Vagina (tissue), 2 donors: ENCODE measurements at regions not wholly inside any gene's neighbourhood (a gene's known extent, or its start where the extent isn't known, plus 50 kb on each side); places are given as distances from the start of the nearest gene placed in this dataset.

ENCODE experiments used
- DNase-seq, 2 donors: peaks; one replicate each; pipeline ENCODE4 v3.0.0-alpha.2; 2017; ENCODE audit errors: extremely low spot score in 2 of 2
- H3K27ac ChIP-seq: fragments of 200-600 bp; sonication (generic); one replicate; pipeline ENCODE4 v1.5.1; 2019
- H3K27me3 ChIP-seq: fragments of 200-600 bp; sonication (generic); one replicate; pipeline ENCODE4 v1.5.1; 2019
- H3K36me3 ChIP-seq, 2 donors: fragments of 200-600 bp; sonication (generic); one replicate each; pipeline ENCODE4 v1.5.1; 2017 to 2019
- H3K4me1 ChIP-seq: fragments of 200-600 bp; sonication (generic); one replicate; pipeline ENCODE4 v1.5.1; 2019
- H3K4me3 ChIP-seq, 2 donors: fragments of 200-600 bp; sonication (generic); 1 replicate in 1 of 2; 2 replicates in 1 of 2; pipeline ENCODE4 v1.5.1; 2016 to 2019
- H3K9me3 ChIP-seq: fragments of 200-600 bp; sonication (generic); one replicate; pipeline ENCODE4 v1.5.1; 2019
- POLR2A ChIP-seq, 2 donors: fragments of 450-650 bp; IDR thresholded peaks; one replicate each; pipeline ENCODE4 v1.6.1; 2017; ENCODE audit warnings: antibody characterized with exemption in 2 of 2, mild to moderate bottlenecking in 2 of 2, moderate library complexity in 2 of 2
- POLR2AphosphoS5 ChIP-seq, 2 donors: sonication (generic); formaldehyde crosslinking; IDR thresholded peaks; one replicate each; pipeline ENCODE4 v1.9.0; 2017; ENCODE audit warnings: antibody characterized with exemption in 2 of 2, mild to moderate bottlenecking in 2 of 2, low read depth in 1 of 2; ENCODE audit not compliant: insufficient read depth in 1 of 2
- intact Hi-C: fragments of 100-400 bp; cut with DNase I; formaldehyde crosslinking; loops from one replicate; pipeline ENCODE4 v1.15.1; 2023
- TF ChIP-seq, protein P1 (sequence below), 3 experiments: fragments of 450-650 bp in 2 of 3; fragments of 200-600 bp in 1 of 3; sonication (generic) in 1 of 3; IDR thresholded peaks; one replicate each; pipeline ENCODE4 v1.5.1; 2017 to 2019; ENCODE audit warnings: antibody characterized with exemption in 3 of 3, mild to moderate bottlenecking in 2 of 3, moderate library complexity in 2 of 3

DNA sequence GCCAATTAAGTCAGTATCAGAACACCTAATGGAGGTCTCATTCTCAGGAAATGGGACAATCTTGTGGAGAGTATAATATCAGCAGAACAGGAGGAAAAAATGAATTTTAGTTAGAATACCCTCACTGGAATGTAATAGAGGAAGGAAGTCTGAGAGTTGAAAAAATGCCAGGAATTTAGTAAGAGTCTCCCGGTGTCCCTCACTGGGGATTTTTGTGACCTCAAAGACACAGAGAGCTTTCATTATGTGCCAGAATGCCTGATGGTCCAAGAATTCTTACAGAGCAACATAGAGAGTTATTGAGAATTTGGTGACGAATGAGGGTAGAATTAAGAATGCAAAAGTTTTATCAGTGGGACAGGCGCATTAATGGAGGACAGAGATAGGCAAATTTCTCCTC is 443.5 kb upstream of the B3GALT2 start:
- no peak for DNase-seq
- H3K36me3 ChIP-seq = no peaks in the 10 kb centered on the region
- no peaks in the 10 kb centered on the region for H3K27me3 ChIP-seq
- TF ChIP-seq POLR2A (IDR thresholded peaks at IDR 0.05) (no peak), POLR2AphosphoS5 (IDR thresholded peaks at IDR 0.05; ENCODE audit: insufficient read depth in 1 of 2, low read depth in 1 of 2) (no peak)
- TF ChIP-seq, protein P1, sequence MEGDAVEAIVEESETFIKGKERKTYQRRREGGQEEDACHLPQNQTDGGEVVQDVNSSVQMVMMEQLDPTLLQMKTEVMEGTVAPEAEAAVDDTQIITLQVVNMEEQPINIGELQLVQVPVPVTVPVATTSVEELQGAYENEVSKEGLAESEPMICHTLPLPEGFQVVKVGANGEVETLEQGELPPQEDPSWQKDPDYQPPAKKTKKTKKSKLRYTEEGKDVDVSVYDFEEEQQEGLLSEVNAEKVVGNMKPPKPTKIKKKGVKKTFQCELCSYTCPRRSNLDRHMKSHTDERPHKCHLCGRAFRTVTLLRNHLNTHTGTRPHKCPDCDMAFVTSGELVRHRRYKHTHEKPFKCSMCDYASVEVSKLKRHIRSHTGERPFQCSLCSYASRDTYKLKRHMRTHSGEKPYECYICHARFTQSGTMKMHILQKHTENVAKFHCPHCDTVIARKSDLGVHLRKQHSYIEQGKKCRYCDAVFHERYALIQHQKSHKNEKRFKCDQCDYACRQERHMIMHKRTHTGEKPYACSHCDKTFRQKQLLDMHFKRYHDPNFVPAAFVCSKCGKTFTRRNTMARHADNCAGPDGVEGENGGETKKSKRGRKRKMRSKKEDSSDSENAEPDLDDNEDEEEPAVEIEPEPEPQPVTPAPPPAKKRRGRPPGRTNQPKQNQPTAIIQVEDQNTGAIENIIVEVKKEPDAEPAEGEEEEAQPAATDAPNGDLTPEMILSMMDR (IDR thresholded peaks at IDR 0.05) = no peak
- intact Hi-C loops = no loop called here
- H3K4me3 ChIP-seq = no peak overlapping the region
- H3K4me1 ChIP-seq = no peaks in the 10 kb centered on the region
- no peak overlapping the region for H3K27ac ChIP-seq
- no peaks in the 10 kb centered on the region for H3K9me3 ChIP-seq

DNA sequence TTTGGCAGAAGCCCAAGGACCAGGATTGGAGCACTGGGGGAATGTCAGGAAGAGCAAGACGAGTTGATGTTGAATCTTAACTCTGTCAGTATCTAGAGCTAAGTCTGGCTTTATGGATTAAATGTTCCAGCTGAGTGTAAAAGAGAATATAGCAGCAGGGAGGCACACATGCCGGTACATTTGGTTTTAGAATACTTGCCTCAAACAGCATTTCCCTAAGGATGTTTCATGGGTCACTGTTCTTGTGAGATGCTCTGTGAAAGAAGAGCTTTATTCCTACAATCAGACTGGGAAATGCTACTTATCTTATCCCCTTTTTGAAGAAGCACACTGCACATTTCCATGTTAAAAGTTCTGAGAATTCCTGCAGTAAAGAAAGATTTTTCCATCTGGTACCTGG is 440.3 kb upstream of the B3GALT2 start:
- Histone ChIP-seq H3K9me3 (no peaks in the 10 kb centered on the region), H3K36me3 (no peaks in the 10 kb centered on the region), H3K27me3 (no peaks in the 10 kb centered on the region), H3K27ac (no peak overlapping the region), H3K4me1 (no peaks in the 10 kb centered on the region), H3K4me3 (no peak overlapping the region)
- TF ChIP-seq POLR2A (IDR thresholded peaks at IDR 0.05) (no peak), POLR2AphosphoS5 (IDR thresholded peaks at IDR 0.05; ENCODE audit: insufficient read depth in 1 of 2, low read depth in 1 of 2) (no peak)
- TF ChIP-seq, protein P1 (IDR thresholded peaks at IDR 0.05) = no peak
- DNase-seq = no peak
- intact Hi-C loops = no loop called here

DNA sequence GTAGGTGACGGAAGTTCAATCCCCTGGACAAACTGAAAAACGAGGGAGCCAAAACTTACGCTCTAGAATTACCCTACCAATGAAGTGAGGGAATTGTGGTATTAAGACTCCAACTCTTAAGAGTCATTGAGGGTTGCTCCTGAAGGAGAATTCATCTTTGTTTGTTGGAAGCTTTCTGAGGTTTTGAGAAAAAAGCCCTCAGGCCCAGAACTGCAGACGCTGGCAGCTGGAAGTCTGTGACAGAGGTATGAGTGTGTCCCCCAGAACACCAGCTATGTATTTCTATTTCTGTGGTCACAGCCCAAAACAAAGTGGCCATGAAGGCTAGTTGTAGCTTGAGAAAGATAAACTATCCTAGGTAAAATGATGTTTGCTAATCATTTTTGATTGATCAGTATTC is 438.8 kb upstream of the B3GALT2 start:
- Histone ChIP-seq H3K36me3 (no peaks in the 10 kb centered on the region), H3K9me3 (no peaks in the 10 kb centered on the region), H3K4me1 (no peaks in the 10 kb centered on the region), H3K27ac (no peak overlapping the region), H3K4me3 (no peak overlapping the region), H3K27me3 (no peaks in the 10 kb centered on the region)
- TF ChIP-seq, protein P1 (IDR thresholded peaks at IDR 0.05) = no peak
- no peak for TF ChIP-seq POLR2A (IDR thresholded peaks at IDR 0.05)
- TF ChIP-seq POLR2AphosphoS5 (IDR thresholded peaks at IDR 0.05; ENCODE audit: insufficient read depth in 1 of 2, low read depth in 1 of 2) = no peak
- intact Hi-C loops = no loop called here
- no peak for DNase-seq

DNA sequence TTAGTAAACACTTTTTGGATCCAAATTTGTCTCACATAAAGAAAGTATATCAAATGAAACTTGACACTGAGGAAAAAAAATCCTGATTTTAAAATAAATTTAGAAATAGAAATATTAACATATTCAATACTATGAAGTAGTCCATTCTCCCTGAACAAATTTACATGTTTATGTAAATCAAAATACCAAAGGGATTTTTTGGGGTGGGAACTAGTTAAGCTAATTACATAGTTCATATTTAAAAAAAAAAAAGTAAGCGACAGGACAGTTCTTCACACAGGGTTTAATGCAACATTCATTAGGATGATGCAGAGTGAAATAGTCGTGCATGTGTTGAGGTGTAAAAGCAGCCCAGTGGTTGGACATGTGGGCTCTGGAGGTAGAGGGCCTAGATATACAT is 433.5 kb upstream of the B3GALT2 start:
- no peak for DNase-seq
- TF ChIP-seq POLR2AphosphoS5 (IDR thresholded peaks at IDR 0.05; ENCODE audit: insufficient read depth in 1 of 2, low read depth in 1 of 2) (no peak), POLR2A (IDR thresholded peaks at IDR 0.05) (no peak)
- TF ChIP-seq, protein P1 (IDR thresholded peaks at IDR 0.05) = no peak
- Histone ChIP-seq H3K4me1 (no peaks in the 10 kb centered on the region), H3K27ac (no peak overlapping the region), H3K4me3 (no peak overlapping the region), H3K9me3 (no peaks in the 10 kb centered on the region), H3K27me3 (no peaks in the 10 kb centered on the region), H3K36me3 (no peaks in the 10 kb centered on the region)
- intact Hi-C loops = no loop called here

DNA sequence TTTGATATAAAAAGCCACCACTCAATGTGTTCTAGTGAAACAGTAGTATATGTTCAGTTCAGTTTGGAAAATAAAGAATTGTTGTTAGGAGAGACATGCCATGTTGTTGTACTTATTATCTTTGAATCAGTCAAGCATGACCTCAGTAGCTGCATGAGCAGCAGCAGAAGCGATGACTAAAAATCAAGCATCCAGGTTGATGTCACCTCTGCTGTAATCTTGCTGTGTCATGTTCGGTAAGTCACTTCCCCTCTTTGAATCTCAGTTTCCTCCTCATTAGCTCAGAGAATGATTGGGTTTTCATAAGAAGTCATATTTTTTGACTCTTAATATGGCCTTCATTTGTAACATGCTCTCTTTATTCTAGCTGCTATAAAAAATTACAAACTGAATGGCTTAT is 428.4 kb upstream of the B3GALT2 start:
- Histone ChIP-seq H3K36me3 (no peaks in the 10 kb centered on the region), H3K4me1 (no peaks in the 10 kb centered on the region), H3K27ac (no peak overlapping the region), H3K4me3 (no peak overlapping the region), H3K9me3 (no peaks in the 10 kb centered on the region), H3K27me3 (no peaks in the 10 kb centered on the region)
- TF ChIP-seq POLR2A (IDR thresholded peaks at IDR 0.05) (no peak), POLR2AphosphoS5 (IDR thresholded peaks at IDR 0.05; ENCODE audit: insufficient read depth in 1 of 2, low read depth in 1 of 2) (no peak)
- TF ChIP-seq, protein P1 (IDR thresholded peaks at IDR 0.05) = no peak
- intact Hi-C loops = no loop called here
- DNase-seq = no peak
